ENCODE measurements at regions not wholly inside any gene's neighbourhood (a gene's known extent, or its start where the extent isn't known, plus 50 kb on each side); places are given as distances from the start of the nearest gene placed in this dataset.

GRCh38 chr2:39511219-39511604 is 74.1 kb upstream of the MAP4K3 start:
- TF ChIP-seq HNF4G (IDR thresholded peaks at IDR 0.05; ENCODE audit: borderline replicate concordance, low read depth, low read length) (no peak), HNF4G (CRISPR knock-in tag; IDR thresholded peaks at IDR 0.05; ENCODE audit: borderline replicate concordance, low read depth) (no peak), ELF1 (CRISPR knock-in tag; IDR thresholded peaks at IDR 0.05) (no peak), EZH2 (conservative IDR thresholded peaks at IDR 0.05; ENCODE audit: low read depth, low read length) (no peak), ZNF253 (CRISPR knock-in tag; IDR thresholded peaks at IDR 0.05; ENCODE audit: borderline replicate concordance) (no peak)
- TF ChIP-seq, protein P1, sequence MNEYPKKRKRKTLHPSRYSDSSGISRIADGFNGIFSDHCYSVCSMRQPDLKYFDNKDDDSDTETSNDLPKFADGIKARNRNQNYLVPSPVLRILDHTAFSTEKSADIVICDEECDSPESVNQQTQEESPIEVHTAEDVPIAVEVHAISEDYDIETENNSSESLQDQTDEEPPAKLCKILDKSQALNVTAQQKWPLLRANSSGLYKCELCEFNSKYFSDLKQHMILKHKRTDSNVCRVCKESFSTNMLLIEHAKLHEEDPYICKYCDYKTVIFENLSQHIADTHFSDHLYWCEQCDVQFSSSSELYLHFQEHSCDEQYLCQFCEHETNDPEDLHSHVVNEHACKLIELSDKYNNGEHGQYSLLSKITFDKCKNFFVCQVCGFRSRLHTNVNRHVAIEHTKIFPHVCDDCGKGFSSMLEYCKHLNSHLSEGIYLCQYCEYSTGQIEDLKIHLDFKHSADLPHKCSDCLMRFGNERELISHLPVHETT (CRISPR knock-in tag; conservative IDR thresholded peaks at IDR 0.05) = no peak
